ENCODE measurements at regions not wholly inside any gene's neighbourhood (a gene's known extent, or its start where the extent isn't known, plus 50 kb on each side); places are given as distances from the start of the nearest gene placed in this dataset.

- no peaks in the 10 kb centered on the region for H3K36me3 ChIP-seq (ENCODE audit: control insufficient read depth in 2 of 2, extremely low read depth in 1 of 2, insufficient read depth in 2 of 2, low read length in 2 of 2)
- H3K27ac ChIP-seq (ENCODE audit: insufficient read depth, low read depth, low read length), result no peak overlapping the region
- no peak overlapping the region for H3K4me2 ChIP-seq (ENCODE audit: insufficient read depth, low read length)
- no peaks in the 10 kb centered on the region for H3K4me1 ChIP-seq (ENCODE audit: control insufficient read depth, extremely low read depth, insufficient read depth, low read length)
- TF ChIP-seq EZH2 (IDR thresholded peaks at IDR 0.05; ENCODE audit: borderline replicate concordance, low read depth, low read length, severe bottlenecking), result no peak
- TF ChIP-seq POLR2AphosphoS5 (IDR thresholded peaks at IDR 0.05; ENCODE audit: insufficient read depth, low read depth, low read length), result no peak
- TF ChIP-seq JUN (IDR thresholded peaks at IDR 0.05; ENCODE audit: borderline replicate concordance, insufficient read depth, insufficient read length, low read depth), result no peak
- no peak overlapping the region for H3K9ac ChIP-seq (replicated peaks; ENCODE audit: extremely low read depth, insufficient read depth, low read length)
- H3K79me2 ChIP-seq (ENCODE audit: control insufficient read depth, insufficient read depth, low read length), result no peaks in the 10 kb centered on the region
- ChIA-PET POLR2A (no interaction called here), CTCF (no interaction called here)
- no peak overlapping the region for H3K4me3 ChIP-seq (replicated peaks in 1 of 3; ENCODE audit: insufficient read depth in 1 of 3, low read depth in 1 of 3, low read length in 3 of 3)
- FAIRE-seq, result no peak
- intact Hi-C loops (cut with micrococcal nuclease) (no loop called here), dilution Hi-C loops (cut with MboI; ENCODE audit: extremely low pct_ligation_motif_present, low sequenced_read_pairs) (no loop called here)
- H3K9me1 ChIP-seq (replicated peaks; ENCODE audit: control insufficient read depth, extremely low read depth, insufficient read depth, low read length), result no peaks in the 10 kb centered on the region
- no TSS peak for BruUV-seq (replicated peaks)
- no peaks in the 10 kb centered on the region for H3K27me3 ChIP-seq (ENCODE audit: control insufficient read depth in 2 of 2, insufficient read depth in 2 of 2, low read length in 2 of 2)
- no peak overlapping the region for H2AFZ ChIP-seq (ENCODE audit: low read depth, low read length)
- DNase-seq (ENCODE audit: low read depth, low spot score), result no peak
- H3K9me3 ChIP-seq (replicated peaks; ENCODE audit: control insufficient read depth, insufficient read depth, low read length), result no peaks in the 10 kb centered on the region
- H4K20me1 ChIP-seq (replicated peaks; ENCODE audit: control insufficient read depth, extremely low read depth, insufficient read depth, low read length), result no peaks in the 10 kb centered on the region
Observed at GRCh38 chr13:34593658-34594057, 348.4 kb upstream of the NBEA start.

GRCh38 chr13:34594507-34594906 lies 347.6 kb upstream of the NBEA start:
- H3K9me1 ChIP-seq (replicated peaks; ENCODE audit: control insufficient read depth, extremely low read depth, insufficient read depth, low read length), result no peaks in the 10 kb centered on the region
- no peak for TF ChIP-seq FOS (IDR thresholded peaks at IDR 0.05; ENCODE audit: borderline replicate concordance, insufficient read depth, low read length)
- no peak for TF ChIP-seq MAX (IDR thresholded peaks at IDR 0.05; ENCODE audit: insufficient read depth, insufficient read length)
- no peak for TF ChIP-seq POLR2A (IDR thresholded peaks at IDR 0.05; ENCODE audit: low read depth, low read length)
- no peak for TF ChIP-seq MYC (IDR thresholded peaks at IDR 0.05; ENCODE audit: low read depth, low read length)
- no peak for TF ChIP-seq POLR2AphosphoS5 (IDR thresholded peaks at IDR 0.05; ENCODE audit: insufficient read depth, low read depth, low read length)
- no peak for TF ChIP-seq EZH2 (IDR thresholded peaks at IDR 0.05; ENCODE audit: borderline replicate concordance, low read depth, low read length, severe bottlenecking)
- no peak for TF ChIP-seq GATA2 (IDR thresholded peaks at IDR 0.05; ENCODE audit: insufficient read depth, insufficient read length, low read depth, low read length)
- TF ChIP-seq JUN (IDR thresholded peaks at IDR 0.05; ENCODE audit: borderline replicate concordance, insufficient read depth, insufficient read length, low read depth), result no peak
- TF ChIP-seq CTCF (IDR thresholded peaks at IDR 0.05; ENCODE audit: extremely low read depth in 1 of 2, insufficient read depth in 1 of 2, low read depth in 1 of 2, low read length in 2 of 2), result no peak
- no peak for DNase-seq (ENCODE audit: low read depth, low spot score)
- intact Hi-C loops (cut with micrococcal nuclease) (no loop called here), dilution Hi-C loops (cut with MboI; ENCODE audit: extremely low pct_ligation_motif_present, low sequenced_read_pairs) (no loop called here)
- BruUV-seq (replicated peaks), result no TSS peak
- H3K9me3 ChIP-seq (replicated peaks; ENCODE audit: control insufficient read depth, insufficient read depth, low read length), result no peaks in the 10 kb centered on the region
- no peaks in the 10 kb centered on the region for H3K4me1 ChIP-seq (ENCODE audit: control insufficient read depth, extremely low read depth, insufficient read depth, low read length)
- no peaks in the 10 kb centered on the region for H3K36me3 ChIP-seq (ENCODE audit: control insufficient read depth in 2 of 2, extremely low read depth in 1 of 2, insufficient read depth in 2 of 2, low read length in 2 of 2)
- CTCF ChIA-PET, result no interaction called here
- POLR2A ChIA-PET, result no interaction called here
- no peak overlapping the region for H3K27ac ChIP-seq (ENCODE audit: insufficient read depth, low read depth, low read length)
- no peak overlapping the region for H3K4me2 ChIP-seq (ENCODE audit: insufficient read depth, low read length)
- no peaks in the 10 kb centered on the region for H4K20me1 ChIP-seq (replicated peaks; ENCODE audit: control insufficient read depth, extremely low read depth, insufficient read depth, low read length)
- no peak overlapping the region for H2AFZ ChIP-seq (ENCODE audit: low read depth, low read length)
- H3K79me2 ChIP-seq (ENCODE audit: control insufficient read depth, insufficient read depth, low read length), result no peaks in the 10 kb centered on the region
- H3K4me3 ChIP-seq (replicated peaks in 1 of 3; ENCODE audit: insufficient read depth in 1 of 3, low read depth in 1 of 3, low read length in 3 of 3), result no peak overlapping the region
- no peak overlapping the region for H3K9ac ChIP-seq (replicated peaks; ENCODE audit: extremely low read depth, insufficient read depth, low read length)
- no peak for FAIRE-seq
- no peaks in the 10 kb centered on the region for H3K27me3 ChIP-seq (ENCODE audit: control insufficient read depth in 2 of 2, insufficient read depth in 2 of 2, low read length in 2 of 2)
